Endothelial cell of umbilical vein (primary cell): ENCODE measurements at regions not wholly inside any gene's neighbourhood (a gene's known extent, or its start where the extent isn't known, plus 50 kb on each side); places are given as distances from the start of the nearest gene placed in this dataset.
A peak's percentile ranks its signal among the peaks of the same experiment; 100 is the strongest.
"Not testable (repeated sequence)": the region's sequence is repeated elsewhere in the genome, so short reads cannot be mapped to it uniquely, and the experiment has no call there.

Experiments
- BruUV-seq: library from RNA; stranded (reverse); fragments of 400-500 nt; replicated peaks from 2 replicates; lab custom pipeline; 2021; lab: Mats Ljungman, UMichigan
- CTCF ChIA-PET: fragments of 300-600, 350-600 bp; sonication (Branson Sonifier 250); formaldehyde crosslinking; loops from one replicate; lab custom pipeline; 2021; ENCODE audit warnings: antibody characterized with exemption, inconsistent platforms; lab: Charles Lee
- POLR2A ChIA-PET: fragments of 300-600, 350-600 bp; sonication (Branson Sonifier 250); formaldehyde crosslinking; loops from one replicate; lab custom pipeline; 2021; ENCODE audit warnings: antibody characterized with exemption, inconsistent platforms; lab: Charles Lee
- DNase-seq: peaks from one replicate; pipeline ENCODE4 v3.0.0-alpha.2; 2011; ENCODE audit warnings: low read depth, low spot score
- FAIRE-seq: peaks from 2 replicates; lab custom pipeline; 2011; peaks lifted over from hg19 to GRCh38; lab: Jason Lieb, UNC
- H2AFZ ChIP-seq: 2 replicates; pipeline ENCODE4 v1.6.0; 2012; ENCODE audit warnings: low read depth, low read length, control low read depth, inconsistent platforms
- H3K27ac ChIP-seq: 2 replicates; pipeline ENCODE4 v1.5.1; 2011; ENCODE audit warnings: low read depth, mild to moderate bottlenecking, control low read depth, low read length, moderate library complexity; ENCODE audit not compliant: insufficient read depth
- H3K27me3 ChIP-seq, 2 experiments: 2 replicates each; pipeline versions ENCODE4 v1.6.0 to v1.6.1; 2011; ENCODE audit warnings: low read length in 2 of 2, mixed read lengths in 1 of 2; ENCODE audit not compliant: control insufficient read depth in 2 of 2, insufficient read depth in 2 of 2
- H3K36me3 ChIP-seq, 2 experiments: 2 replicates in 1 of 2; 3 replicates in 1 of 2; pipeline ENCODE4 v1.5.1; 2011; ENCODE audit warnings: low read length in 2 of 2, mild to moderate bottlenecking in 1 of 2, moderate library complexity in 1 of 2; ENCODE audit not compliant: control insufficient read depth in 2 of 2, insufficient read depth in 2 of 2; ENCODE audit errors: extremely low read depth in 1 of 2
- H3K4me1 ChIP-seq: 3 replicates; pipeline ENCODE4 v1.5.1; 2011; ENCODE audit warnings: mild to moderate bottlenecking, low read length; ENCODE audit not compliant: control insufficient read depth, insufficient read depth; ENCODE audit errors: extremely low read depth
- H3K4me2 ChIP-seq: 2 replicates; pipeline ENCODE4 v1.6.1; 2011; ENCODE audit warnings: low read length, control low read depth, mixed read lengths; ENCODE audit not compliant: insufficient read depth
- H3K4me3 ChIP-seq, 3 experiments: fragments of 200-600 bp in 1 of 3; sonication (generic), shearing (Covaris generic) in 1 of 3; replicated peaks in 1 of 3; 2 replicates each; pipeline ENCODE4 v1.5.1; 2011 to 2016; ENCODE audit warnings: control low read depth in 3 of 3, low read length in 3 of 3, mild to moderate bottlenecking in 2 of 3, inconsistent platforms in 1 of 3, low read depth in 1 of 3, moderate library complexity in 1 of 3; ENCODE audit not compliant: insufficient read depth in 1 of 3
- H3K79me2 ChIP-seq: 2 replicates; pipeline ENCODE4 v1.6.0; 2012; ENCODE audit warnings: low read length, inconsistent platforms; ENCODE audit not compliant: control insufficient read depth, insufficient read depth
- H3K9ac ChIP-seq: replicated peaks from 2 replicates; pipeline ENCODE3; 2011; ENCODE audit warnings: low read length, control low read depth; ENCODE audit not compliant: insufficient read depth; ENCODE audit errors: extremely low read depth
- H3K9me1 ChIP-seq: replicated peaks from 3 replicates; pipeline ENCODE4 v1.6.0; 2011; ENCODE audit warnings: mild to moderate bottlenecking, low read length; ENCODE audit not compliant: control insufficient read depth, insufficient read depth; ENCODE audit errors: extremely low read depth
- H3K9me3 ChIP-seq: replicated peaks from 2 replicates; pipeline ENCODE4 v1.5.1; 2012; ENCODE audit warnings: low read length, inconsistent platforms; ENCODE audit not compliant: control insufficient read depth, insufficient read depth
- H4K20me1 ChIP-seq: replicated peaks from 2 replicates; pipeline ENCODE3; 2011; ENCODE audit warnings: mild to moderate bottlenecking, low read length; ENCODE audit not compliant: control insufficient read depth, insufficient read depth; ENCODE audit errors: extremely low read depth
- EZH2 ChIP-seq: IDR thresholded peaks from 2 replicates; pipeline ENCODE4 v1.6.1; 2012; ENCODE audit warnings: borderline replicate concordance, low read depth, mild to moderate bottlenecking, moderate library complexity, low read length, inconsistent platforms; ENCODE audit not compliant: severe bottlenecking
- dilution Hi-C: fragments of 300-500 bp; cut with MboI; formaldehyde crosslinking; loops from one replicate; pipeline ENCODE4 v1.15.0; 2019; ENCODE audit warnings: low sequenced_read_pairs; ENCODE audit not compliant: extremely low pct_ligation_motif_present
- intact Hi-C: fragments of 100-400 bp; cut with micrococcal nuclease; formaldehyde crosslinking; loops from one replicate; pipeline ENCODE4 v1.10.0; 2022

DNA sequence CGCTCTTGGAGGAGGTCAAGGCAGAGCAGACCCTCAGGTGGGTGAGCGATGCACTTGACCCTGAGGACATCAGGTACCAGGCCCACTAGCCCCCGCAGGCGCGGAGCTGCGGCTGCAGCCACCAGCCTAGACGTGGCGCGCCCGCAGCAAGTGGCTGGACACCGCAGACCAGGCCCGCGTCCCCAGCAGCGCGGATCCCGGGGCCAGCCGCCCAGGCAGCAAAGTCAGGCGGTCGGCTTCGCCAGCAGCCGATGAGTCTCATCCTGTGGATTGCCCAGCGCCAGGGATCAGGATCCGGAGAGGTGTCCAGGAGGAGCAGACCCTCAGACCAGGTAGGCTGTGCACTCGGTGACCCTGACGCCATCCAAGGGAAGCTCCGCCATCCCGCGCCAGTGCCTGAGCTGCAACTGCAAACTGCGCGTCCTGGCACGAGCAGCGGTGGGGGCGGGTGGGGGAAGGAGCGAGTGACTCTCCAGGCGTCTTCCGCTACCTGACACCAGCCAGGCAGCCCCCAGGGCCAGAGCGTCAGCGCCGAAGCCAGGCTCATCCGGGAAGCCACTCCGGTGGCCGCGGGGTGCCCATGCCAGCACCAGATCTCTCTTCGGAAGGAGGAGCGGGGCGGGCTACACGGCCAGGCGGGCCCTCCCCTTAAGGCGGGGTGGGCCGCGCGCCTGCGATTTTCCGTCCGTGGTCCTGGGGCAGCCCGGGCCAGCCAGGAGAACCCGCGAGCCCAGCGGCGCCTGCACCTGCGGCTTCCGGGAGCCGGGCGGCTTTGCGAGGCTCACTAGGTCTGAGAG is 92.6 kb upstream of the THOC3 start:
- H3K79me2 ChIP-seq, intact Hi-C loops, H2AFZ ChIP-seq, H3K36me3 ChIP-seq, H3K9me3 ChIP-seq, POLR2A ChIA-PET, DNase-seq, H3K9me1 ChIP-seq, H3K9ac ChIP-seq, BruUV-seq, H3K4me3 ChIP-seq, dilution Hi-C loops, CTCF ChIA-PET, H4K20me1 ChIP-seq, H3K4me1 ChIP-seq, FAIRE-seq, H3K27me3 ChIP-seq, H3K27ac ChIP-seq, H3K4me2 ChIP-seq: not testable (repeated sequence)

DNA sequence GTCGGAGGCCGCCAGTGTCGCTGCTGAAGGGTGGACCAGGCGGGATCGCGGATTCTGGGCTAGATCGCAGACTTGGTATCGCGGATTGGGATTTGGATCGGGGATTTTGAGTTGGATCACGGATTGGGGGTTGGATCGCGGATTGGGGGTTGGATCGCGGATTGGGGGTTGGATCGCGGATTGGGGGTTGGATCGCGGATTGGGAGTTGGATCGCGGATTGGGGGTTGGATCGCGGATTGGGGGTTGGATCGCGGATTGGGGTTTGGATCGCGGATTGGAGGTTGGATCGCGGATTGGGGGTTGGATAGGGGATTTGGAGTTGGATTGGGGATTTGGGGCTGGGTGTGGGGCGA is 93.1 kb upstream of the THOC3 start:
- H3K27ac ChIP-seq, H3K4me2 ChIP-seq, POLR2A ChIA-PET, H3K4me3 ChIP-seq, CTCF ChIA-PET, FAIRE-seq, BruUV-seq, intact Hi-C loops, dilution Hi-C loops, H3K9me1 ChIP-seq, H4K20me1 ChIP-seq, H3K79me2 ChIP-seq, H2AFZ ChIP-seq, DNase-seq, H3K9ac ChIP-seq, H3K36me3 ChIP-seq, H3K4me1 ChIP-seq, H3K27me3 ChIP-seq, H3K9me3 ChIP-seq: not testable (repeated sequence)
- TF ChIP-seq EZH2, result peak; percentile 28

DNA sequence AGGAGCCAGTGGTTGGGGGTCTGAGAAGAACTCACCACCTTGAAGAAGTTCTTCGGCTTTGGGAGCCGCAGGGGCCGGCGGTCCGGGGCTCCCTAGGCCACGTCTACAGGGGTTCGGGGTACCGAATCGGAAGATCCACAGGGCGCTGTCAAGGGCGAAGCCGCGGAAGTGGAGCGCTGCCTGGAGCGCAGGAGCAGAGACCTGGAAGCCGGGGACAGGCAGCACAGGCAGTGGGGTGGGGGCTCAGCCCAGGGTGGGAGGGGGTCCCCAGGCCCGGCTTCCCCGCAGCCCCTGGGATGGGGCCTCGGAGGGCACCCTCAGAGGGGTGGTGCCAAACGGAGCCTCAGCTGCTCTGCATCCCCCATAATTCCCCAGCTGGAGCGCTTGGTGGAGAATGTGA is 93.5 kb upstream of the THOC3 start:
- H3K4me2 ChIP-seq, H3K27me3 ChIP-seq, CTCF ChIA-PET: not testable (repeated sequence)

DNA sequence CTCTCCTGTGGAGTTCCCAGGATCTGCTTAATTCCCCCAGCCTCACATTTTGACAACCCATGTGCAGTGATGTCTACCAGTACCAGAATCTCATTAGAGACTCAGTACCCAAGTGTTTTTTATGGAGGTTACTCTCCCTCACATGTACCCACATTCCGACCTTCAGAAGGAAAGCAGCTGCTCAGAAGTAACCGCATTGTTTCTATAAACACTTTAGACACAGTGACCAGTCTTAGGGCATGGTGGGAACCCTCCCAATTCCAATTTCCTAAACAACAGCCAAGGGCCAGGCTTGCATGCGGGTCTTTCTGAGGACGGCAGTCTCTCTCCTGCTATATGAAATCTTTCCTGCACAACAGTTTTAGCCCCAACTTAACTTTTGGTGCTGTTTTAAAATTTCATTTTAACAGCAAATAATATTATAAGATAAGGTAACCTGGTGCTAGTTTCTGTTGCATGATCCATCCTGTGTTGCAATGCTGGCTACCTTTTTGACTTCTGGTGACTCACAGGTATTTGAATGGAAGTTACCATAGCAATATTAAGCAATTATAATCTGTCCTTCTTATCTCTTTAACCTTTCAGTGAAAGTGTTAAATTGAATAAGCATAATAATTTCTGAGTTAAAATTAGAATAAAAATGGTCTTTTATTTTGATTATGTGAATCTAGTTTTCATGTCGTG is 98.3 kb upstream of the THOC3 start:
- H3K79me2 ChIP-seq, H3K9me1 ChIP-seq, DNase-seq, H3K9ac ChIP-seq, intact Hi-C loops, H4K20me1 ChIP-seq, BruUV-seq, H3K27ac ChIP-seq, dilution Hi-C loops, H3K4me3 ChIP-seq, H3K36me3 ChIP-seq, CTCF ChIA-PET, H2AFZ ChIP-seq, H3K9me3 ChIP-seq, FAIRE-seq, POLR2A ChIA-PET, H3K27me3 ChIP-seq, H3K4me2 ChIP-seq, H3K4me1 ChIP-seq: not testable (repeated sequence)

More for the DNA sequence above, 93.5 kb upstream of the THOC3 start:
- dilution Hi-C loops, FAIRE-seq, intact Hi-C loops, H3K27ac ChIP-seq, POLR2A ChIA-PET, H3K79me2 ChIP-seq, H3K9ac ChIP-seq, H3K9me3 ChIP-seq, H4K20me1 ChIP-seq, DNase-seq, H2AFZ ChIP-seq, H3K4me1 ChIP-seq, H3K4me3 ChIP-seq, H3K36me3 ChIP-seq, BruUV-seq, H3K9me1 ChIP-seq: not testable (repeated sequence)
